SK-N-SH treated with all-trans-retinoic acid at 6 μM for 48 hours (cell line): ENCODE measurements at regions not wholly inside any gene's neighbourhood (a gene's known extent, or its start where the extent isn't known, plus 50 kb on each side); places are given as distances from the start of the nearest gene placed in this dataset.
"Not testable (repeated sequence)": the region's sequence is repeated elsewhere in the genome, so short reads cannot be mapped to it uniquely, and the experiment has no call there.

Experiments used
- ARNTL ChIP-seq: fragments of 450-650 bp; formaldehyde crosslinking; IDR thresholded peaks from 2 replicates; pipeline ENCODE4 v1.5.0; 2020; ENCODE audit warnings: low read depth, mild to moderate bottlenecking, moderate library complexity, borderline replicate concordance
- BACH2 ChIP-seq: fragments of 250-450 bp; sonication (Bioruptor Pico); IDR thresholded peaks from 2 replicates; pipeline ENCODE4 v1.9.0; 2021; ENCODE audit warnings: mild to moderate bottlenecking, borderline replicate concordance
- CREB5 ChIP-seq: fragments of 250-450 bp; sonication (Bioruptor Pico); IDR thresholded peaks from 2 replicates; pipeline ENCODE4 v1.5.1; 2020; ENCODE audit warnings: low read depth, mild to moderate bottlenecking, moderate library complexity
- CSRNP3 ChIP-seq: fragments of 250-450 bp; sonication (Bioruptor Pico); IDR thresholded peaks from 2 replicates; pipeline ENCODE4 v1.5.1; 2021; ENCODE audit warnings: mild to moderate bottlenecking, moderate library complexity
- GLIS3 ChIP-seq: fragments of 250-450 bp; sonication (Bioruptor Pico); IDR thresholded peaks from 2 replicates; pipeline ENCODE4 v1.5.0; 2020; ENCODE audit warnings: mild to moderate bottlenecking, moderate library complexity
- ISL1 ChIP-seq: fragments of 250-450 bp; sonication (Bioruptor Pico); IDR thresholded peaks from 2 replicates; pipeline ENCODE4 v2.1.2; 2022; ENCODE audit warnings: mild to moderate bottlenecking, moderate library complexity
- PATZ1 ChIP-seq: fragments of 250-450 bp; sonication (Bioruptor Pico); IDR thresholded peaks from 2 replicates; pipeline ENCODE4 v1.8.0; 2020; ENCODE audit warnings: mild to moderate bottlenecking, moderate library complexity, borderline replicate concordance
- RARB ChIP-seq: fragments of 250-450 bp; sonication (Bioruptor Pico); IDR thresholded peaks from 2 replicates; pipeline ENCODE4 v1.8.0; 2021; ENCODE audit warnings: mild to moderate bottlenecking, moderate library complexity
- TCF4 ChIP-seq: fragments of 250-450 bp; sonication (Bioruptor Pico); IDR thresholded peaks from 2 replicates; pipeline ENCODE4 v1.8.0; 2021; ENCODE audit warnings: mild to moderate bottlenecking, moderate library complexity, borderline replicate concordance
- ZC3H10 ChIP-seq: fragments of 250-450 bp; sonication (Bioruptor Pico); IDR thresholded peaks from 2 replicates; pipeline ENCODE4 v1.5.1; 2021; ENCODE audit warnings: mild to moderate bottlenecking, moderate library complexity
- ZFP3 ChIP-seq: fragments of 250-450 bp; sonication (Bioruptor Pico); IDR thresholded peaks from 2 replicates; pipeline ENCODE4 v1.5.0; 2020; ENCODE audit warnings: mild to moderate bottlenecking, moderate library complexity
- ZFP30 ChIP-seq: fragments of 450-650 bp; formaldehyde crosslinking; IDR thresholded peaks from 2 replicates; pipeline ENCODE4 v1.5.0; 2022; ENCODE audit warnings: mild to moderate bottlenecking, moderate library complexity
- ZNF565 ChIP-seq: fragments of 450-650 bp; formaldehyde crosslinking; conservative IDR thresholded peaks from 2 replicates; pipeline ENCODE4 v1.5.0; 2020; ENCODE audit warnings: low read depth, mild to moderate bottlenecking, moderate library complexity
- ZNF70 ChIP-seq: fragments of 450-650 bp; formaldehyde crosslinking; IDR thresholded peaks from 2 replicates; pipeline ENCODE4 v1.5.0; 2020; ENCODE audit warnings: mild to moderate bottlenecking, moderate library complexity

DNA sequence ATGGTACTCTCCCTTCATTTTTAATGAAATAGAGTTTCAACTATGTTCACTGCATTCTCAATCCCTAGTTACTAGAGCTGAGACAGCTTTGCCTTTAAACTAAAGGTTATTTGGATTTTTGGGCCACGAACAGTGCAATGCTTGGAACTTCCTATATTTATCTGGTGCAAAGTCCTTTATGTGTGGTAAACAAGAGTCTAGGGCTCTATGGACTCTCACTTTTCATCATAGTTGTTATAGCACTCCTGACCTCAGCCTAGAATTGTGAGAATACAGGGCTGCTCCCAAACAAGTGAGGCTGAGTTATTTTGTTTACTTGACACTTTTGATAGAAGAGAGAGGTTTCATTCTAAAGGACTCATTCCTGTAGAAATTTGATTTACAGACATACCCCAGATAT lies 144.9 kb upstream of the POMZP3 start:
- TF ChIP-seq ISL1 (CRISPR knock-in tag); CREB5; BACH2 (CRISPR knock-in tag); ARNTL (CRISPR knock-in tag); ZFP3 (CRISPR knock-in tag); RARB (CRISPR knock-in tag); GLIS3 (CRISPR knock-in tag); PATZ1 (CRISPR knock-in tag); ZNF565 (CRISPR knock-in tag); ZFP30 (CRISPR knock-in tag); TCF4 (CRISPR knock-in tag); ZC3H10 (CRISPR knock-in tag); ZNF70 (CRISPR knock-in tag); CSRNP3: not testable (repeated sequence)
